GM19397 (cell line): ENCODE measurements at regions not wholly inside any gene's neighbourhood (a gene's known extent, or its start where the extent isn't known, plus 50 kb on each side); places are given as distances from the start of the nearest gene placed in this dataset.
"Not testable (repeated sequence)": the region's sequence is repeated elsewhere in the genome, so short reads cannot be mapped to it uniquely, and the experiment has no call there.

Experiments used
- ATAC-seq: cut with Tn5 transposase; IDR thresholded peaks from one replicate; pipeline ENCODE4 v1.9.1; 2021; ENCODE audit warnings: mild to moderate bottlenecking, moderate library complexity; ENCODE audit not compliant: unreplicated experiment

DNA sequence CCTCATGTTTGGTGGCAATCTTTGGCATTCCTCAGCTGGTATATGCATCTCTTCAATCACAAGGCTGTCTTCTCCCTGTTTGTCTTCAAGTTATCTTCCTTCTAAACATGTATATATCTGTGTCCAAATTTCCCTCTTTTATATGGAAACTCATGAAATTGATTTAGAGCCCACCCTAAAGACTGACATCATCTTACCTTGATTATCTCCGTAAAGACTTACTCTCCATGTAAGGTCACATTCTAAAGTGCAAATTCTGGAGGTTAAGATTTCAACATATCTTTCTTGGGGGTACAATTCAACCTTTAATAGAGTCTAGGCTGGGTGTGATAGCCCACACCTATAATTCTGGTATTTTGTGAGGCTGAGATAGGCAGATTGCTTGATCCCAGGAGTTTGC lies 215.8 kb upstream of the LRRC4C start:
- no peak for ATAC-seq

DNA sequence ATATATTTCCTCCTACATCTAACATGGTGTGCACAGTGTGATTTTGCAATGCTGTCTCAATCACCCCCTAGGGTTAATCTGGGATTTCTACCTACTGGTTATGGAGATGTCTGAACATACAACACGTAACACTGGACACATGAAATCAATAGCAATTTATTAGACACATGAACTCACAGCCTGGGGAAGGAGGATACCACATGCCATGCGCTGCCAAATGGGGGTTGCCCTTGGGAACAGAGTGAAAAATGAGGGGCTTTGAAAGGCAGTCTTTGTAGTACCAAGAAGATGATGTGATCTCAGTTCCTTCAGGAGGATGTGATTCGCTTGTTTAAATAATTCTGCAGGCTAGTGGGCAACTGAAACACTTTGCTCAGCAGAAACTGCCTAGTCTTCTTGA lies 253.6 kb upstream of the LRRC4C start:
- no peak for ATAC-seq

DNA sequence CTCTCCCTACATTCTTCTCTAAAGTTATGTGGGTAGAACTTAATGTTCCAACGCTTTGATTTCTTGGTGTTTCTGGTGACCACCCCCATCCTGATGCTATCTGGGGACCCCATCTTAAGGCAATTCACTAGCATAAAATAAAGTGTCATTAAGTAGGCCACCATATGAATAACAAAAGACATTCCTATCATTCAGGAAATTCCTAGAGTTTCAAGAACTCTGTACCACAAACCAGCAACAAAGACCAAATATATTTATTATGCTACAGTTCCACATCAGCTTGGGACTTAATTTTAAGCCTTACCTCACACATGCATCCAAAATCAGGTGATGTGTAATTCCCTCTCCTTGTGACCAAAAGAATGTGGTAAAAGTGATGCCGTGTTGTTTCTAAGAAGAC lies 254.6 kb upstream of the LRRC4C start:
- no peak for ATAC-seq

DNA sequence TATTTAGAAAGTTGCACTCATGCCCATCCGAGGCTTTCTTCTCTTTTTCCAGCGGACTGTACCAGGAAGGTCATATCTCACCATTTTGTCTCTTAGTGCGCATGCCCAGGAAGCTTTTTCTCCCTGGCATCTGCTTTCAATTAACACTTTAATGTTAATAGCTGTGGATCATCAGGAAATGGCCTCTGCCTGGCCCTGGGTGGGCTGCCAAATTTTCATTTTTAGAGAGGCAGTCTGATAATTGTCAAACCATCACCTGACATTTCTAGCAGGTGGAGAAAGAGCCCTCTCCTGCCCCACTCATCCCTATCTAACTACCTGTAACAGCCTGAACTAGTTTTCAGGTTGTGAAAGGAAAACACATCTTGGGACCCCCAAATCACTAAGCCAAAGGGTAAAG lies 257.4 kb upstream of the LRRC4C start:
- ATAC-seq: no peak

DNA sequence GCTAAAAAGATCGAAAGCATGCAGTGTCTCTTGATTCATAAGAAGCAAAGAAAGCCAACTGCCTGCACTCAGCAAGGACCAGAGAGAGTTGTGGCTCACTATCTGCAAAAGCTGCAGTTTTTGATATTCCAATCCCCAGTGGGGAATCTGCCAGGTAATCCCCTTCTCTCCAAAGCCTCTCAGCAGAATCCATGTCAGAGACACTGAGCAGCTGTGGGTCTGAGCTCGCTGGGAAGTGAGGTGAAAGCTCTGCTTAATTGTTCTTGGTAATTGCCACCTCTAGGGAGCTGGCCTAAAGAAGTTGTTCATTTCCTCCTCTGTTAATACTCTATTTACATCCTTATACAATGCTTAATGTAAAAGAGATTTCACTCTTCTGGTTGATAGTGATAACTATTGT lies 261.3 kb upstream of the LRRC4C start:
- no peak for ATAC-seq

DNA sequence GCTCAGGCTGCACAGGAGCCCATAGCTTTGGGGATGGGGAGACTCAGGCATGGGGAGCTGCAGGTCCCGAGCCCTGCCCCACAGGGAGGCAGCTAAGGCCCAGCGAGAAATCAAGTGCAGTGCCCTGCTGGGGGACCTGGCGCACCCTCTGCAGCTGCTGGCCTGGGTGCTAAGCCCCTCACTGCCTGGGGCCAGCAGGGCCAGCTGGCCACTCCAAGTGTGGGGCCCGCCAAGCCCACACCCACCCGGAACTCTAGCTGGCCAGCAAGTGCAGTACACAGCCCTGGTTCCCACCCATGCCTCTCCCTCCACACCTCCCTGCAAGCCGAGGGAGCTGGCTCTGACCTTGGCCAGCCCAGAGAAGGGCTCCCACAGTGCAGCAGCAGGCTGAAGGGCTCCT lies 268.7 kb upstream of the LRRC4C start:
- not testable (repeated sequence) for ATAC-seq

DNA sequence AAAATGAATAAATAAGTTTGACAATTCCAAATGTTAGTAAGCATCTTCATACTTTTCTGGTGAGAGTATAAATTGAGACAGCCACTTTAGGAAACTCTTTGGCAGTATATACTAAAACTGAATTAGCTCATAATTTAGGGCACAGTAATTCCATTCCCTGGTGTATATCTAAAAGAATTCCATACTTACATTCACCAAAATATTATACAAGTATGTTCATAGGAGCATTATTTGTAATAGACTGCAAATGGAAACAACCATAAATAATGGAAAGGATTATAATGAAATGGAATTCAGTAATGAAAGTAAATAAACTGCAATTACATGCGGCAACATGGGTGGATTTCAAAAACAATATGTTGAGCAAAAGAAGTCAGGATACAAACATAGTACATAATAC lies 315.8 kb upstream of the LRRC4C start:
- no peak for ATAC-seq

DNA sequence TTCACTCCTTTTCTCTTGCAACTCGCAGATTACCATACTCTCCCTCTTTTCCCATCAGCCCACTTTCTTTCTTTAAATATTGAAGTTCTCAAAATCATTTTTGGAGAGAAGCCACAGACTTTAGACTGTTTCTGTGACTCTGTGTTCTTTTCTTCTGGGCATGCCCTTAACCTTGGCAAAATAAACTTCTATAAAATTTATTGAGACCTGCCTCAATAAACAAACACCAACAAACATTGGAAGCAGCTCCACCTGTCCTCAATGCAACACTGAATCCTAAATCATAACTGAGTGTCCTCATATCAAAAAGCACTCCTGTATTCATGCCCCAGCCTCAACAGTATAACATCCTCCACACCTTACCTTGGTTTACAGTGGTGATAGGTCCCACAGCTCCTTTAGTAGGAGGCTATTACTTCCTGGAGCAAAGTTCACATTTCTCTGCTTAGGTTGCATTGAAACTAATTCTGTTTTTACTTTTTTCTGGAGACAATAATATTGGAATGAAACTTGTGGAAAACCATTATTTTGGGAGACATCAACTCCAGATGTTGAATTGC lies 320.0 kb upstream of the LRRC4C start:
- no peak for ATAC-seq

DNA sequence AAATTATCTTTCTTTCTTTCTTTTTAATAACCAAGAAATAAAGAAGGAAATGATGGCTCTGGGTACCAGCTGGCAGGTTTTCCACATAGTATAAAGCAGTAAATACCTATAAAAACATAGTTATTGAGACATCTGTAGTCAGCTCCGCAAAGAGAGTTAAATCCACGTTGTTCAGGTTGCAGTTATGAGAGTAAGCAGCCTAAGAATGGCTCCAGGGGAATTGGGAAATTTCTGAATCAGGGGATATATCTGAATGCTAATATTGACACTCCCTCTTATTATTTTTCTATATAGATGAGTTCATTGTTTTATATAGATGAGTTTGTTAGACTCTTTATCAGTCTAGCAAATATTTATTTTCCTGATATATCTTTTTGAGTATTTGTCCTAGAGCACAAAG lies 322.0 kb upstream of the LRRC4C start:
- no peak for ATAC-seq

DNA sequence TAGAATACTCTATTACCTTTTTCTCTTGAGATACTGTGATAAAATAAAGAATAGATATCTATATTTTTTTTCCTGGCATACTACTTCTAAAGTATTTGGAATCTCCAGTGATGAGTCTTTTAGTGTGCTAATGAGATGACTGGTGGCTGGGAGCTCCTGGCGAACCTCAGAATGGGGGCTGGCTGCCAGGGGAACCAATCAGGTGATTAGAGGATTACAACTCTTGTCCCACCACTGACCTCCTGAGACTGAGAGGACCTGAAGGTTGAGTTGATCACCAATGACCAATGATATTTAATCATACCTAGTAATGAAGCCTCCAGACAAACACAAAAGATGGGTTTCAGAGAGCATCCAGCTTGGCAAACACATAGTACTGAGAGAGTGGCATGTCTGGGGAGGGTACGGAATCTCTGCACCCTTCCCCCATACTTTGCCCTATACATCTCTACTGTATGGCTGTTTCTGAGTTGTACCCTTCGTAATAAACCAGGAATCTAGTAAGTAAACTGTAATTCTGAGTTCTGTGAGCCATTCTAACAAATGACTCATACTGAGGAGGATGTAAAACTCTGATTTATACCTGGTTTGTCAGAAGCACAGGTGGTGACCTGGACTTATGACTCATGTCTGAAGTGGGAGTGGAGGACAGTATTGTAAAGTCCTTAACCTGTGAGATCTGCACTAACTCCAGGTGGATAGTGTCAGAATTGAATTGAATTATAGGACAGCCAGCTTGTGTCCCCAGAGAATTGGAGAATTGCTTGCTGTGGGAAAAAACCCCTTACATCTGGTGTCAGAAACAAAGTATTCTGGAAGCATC lies 325.3 kb upstream of the LRRC4C start:
- no peak for ATAC-seq

DNA sequence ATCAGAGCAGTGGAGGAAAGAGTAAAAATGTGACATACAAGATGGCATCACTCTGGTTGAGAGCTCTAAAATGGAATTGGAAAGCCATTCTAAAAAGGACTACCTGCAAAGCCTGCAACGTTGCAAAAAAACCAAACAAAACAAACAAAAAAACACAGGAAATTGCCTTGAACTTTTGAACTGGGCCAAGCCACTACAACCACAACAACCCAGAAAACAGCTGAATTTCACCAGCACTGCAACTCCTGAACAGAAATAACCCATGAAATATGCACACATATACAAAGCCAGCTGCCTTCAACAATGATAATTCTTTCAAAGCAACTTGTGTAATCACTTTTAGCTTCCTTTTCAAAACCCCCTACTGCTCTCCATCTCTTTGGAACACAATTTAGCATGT lies 326.6 kb upstream of the LRRC4C start:
- ATAC-seq: no peak

DNA sequence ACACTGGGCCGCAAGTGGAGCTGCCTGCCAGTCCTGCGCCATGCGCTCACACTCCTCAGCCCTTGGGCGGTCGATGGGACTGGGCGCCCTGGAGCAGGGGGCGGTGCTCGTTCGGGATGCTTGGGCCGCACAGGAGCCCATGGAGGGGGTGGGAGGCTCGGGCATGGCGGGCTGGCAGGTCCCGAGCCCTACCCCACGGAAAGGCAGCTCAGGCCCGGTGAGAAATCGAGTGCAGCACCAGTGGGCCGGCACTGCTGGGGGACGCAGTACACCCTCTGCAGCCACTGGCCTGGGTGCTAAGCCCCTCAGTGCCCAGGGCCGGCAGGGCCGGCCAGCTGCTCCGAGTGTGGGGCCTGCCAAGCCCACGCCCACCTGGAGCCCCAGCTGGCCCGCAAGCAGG lies 328.7 kb upstream of the LRRC4C start:
- ATAC-seq: no peak

DNA sequence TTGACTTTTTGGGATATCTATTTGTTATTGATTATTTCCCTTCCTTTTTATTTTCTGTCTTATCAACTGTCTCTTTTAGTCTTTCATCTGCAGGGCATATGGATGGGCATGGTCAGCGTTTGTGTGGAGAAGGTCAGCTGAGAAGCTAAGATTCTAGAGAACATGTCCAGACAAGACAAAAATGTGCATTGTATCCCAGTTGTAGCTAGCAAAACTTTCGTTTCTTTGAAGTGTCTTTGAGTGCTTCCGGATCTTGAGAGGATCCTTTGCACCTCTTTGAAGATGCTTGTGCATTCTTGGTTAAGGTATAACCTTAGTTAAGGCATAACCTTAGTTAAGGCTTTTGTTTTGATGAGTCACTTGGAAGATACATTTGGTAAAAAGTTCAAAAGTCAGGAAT lies 329.9 kb upstream of the LRRC4C start:
- ATAC-seq: no peak

DNA sequence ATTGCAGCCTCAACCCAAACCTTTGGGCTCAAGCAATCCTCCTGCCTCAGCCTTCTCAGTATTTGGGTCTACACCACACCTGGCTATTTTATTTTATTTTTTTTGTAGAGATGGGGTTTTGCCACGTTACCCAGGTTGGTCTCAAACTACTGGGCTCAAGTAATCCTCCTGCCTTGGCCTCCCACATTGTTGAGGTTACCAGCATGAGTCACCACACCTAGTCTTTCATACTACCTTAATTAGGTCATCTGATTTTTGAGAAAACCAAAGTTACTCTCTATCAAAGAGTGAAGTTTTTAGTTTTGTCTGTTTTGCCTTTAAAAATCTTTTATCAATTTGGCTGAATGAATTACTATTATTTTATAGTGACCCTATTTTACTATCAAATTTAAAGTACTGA lies 335.6 kb upstream of the LRRC4C start:
- no peak for ATAC-seq

DNA sequence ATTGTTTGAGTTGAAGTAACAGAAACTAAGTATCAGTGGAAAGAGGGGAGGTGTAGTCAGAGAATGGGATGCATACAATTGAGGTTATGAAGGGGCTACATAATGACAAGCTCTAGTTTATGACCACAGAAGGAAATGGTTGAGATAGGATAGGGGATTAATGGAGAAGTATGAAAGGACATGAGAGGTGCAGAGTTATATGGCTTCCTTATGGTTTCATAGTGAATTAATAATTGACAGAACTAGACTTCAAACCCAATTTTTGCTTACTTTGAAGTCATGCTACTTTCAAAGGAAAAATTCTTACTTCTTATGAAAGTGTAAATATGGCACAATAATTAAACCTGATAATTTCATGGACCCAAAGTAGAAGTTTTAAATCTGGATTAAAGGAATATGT lies 340.3 kb upstream of the LRRC4C start:
- ATAC-seq: no peak

DNA sequence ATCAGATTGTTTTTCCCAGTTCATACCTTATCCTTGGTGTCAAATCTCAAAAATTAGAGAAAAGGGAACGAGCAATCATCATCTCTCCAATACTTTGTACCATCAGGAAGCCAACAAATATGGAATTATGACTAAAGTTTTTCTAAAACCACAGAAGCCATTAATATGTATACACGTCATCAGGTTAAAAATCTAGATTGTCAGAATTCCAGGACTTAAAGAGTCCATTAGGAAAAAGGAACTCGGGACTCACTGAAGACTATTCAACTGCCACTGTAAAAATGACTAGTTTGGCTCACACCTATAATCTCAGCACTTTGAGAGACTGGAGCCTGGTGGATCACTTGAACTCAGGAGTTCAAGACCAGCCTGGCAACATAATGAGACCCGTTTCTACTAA lies 344.4 kb upstream of the LRRC4C start:
- no peak for ATAC-seq

DNA sequence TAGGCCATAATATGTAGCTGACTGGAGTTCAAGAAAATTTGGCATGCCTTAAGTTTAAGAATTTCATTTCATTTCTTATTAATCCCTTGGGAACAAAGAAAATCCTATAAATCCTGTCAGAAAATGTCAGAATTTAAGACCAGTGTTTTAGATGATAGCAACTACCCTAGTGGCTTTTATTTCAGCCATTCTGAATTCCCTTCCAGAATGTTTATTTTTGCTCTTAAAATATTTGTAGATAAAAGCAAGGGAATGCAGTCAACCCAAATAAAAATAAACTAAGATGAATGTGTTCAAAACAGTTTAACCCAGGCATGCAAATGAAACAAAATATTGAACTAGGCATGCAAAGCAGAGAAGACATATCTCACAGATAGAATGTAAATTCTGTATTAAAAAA lies 356.9 kb upstream of the LRRC4C start:
- ATAC-seq: no peak

DNA sequence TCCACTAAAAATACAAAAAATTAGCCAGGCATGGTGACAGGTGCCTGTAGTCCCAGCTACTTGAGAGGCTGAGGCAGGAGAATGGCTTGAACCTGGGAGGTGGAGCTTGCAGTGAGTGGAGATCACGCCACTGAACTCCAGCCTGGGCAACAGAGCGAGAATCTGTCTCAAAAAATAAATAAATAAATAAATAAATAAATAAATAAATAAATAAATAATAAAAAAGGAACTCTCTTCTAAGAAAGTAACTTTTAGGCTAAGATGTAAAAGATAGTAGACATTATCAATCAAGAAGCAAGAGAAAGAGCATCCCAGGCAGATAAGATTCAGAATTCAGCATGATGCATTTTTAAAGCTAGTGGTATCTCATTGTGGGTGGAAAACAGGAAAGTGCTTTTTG lies 364.8 kb upstream of the LRRC4C start:
- not testable (repeated sequence) for ATAC-seq

DNA sequence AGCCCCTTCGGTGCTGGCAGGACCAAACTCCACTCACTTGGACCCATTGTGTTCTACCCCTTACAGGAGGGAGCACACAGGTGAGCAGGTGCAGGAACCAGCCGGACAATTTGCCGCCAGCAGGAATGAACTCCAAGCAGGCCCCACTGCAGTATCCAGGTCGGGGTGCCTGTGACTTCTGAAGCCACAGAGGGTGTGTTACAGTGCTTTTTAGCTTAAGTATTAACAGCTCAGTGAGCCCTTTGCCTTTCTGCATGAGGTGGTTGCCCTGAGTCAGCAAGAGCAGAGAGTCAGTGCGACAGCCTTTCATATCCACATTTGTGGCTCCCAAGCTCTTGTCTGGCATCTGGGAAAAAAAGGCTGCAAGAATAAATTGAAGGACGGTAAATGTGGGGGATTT lies 366.6 kb upstream of the LRRC4C start:
- no peak for ATAC-seq

DNA sequence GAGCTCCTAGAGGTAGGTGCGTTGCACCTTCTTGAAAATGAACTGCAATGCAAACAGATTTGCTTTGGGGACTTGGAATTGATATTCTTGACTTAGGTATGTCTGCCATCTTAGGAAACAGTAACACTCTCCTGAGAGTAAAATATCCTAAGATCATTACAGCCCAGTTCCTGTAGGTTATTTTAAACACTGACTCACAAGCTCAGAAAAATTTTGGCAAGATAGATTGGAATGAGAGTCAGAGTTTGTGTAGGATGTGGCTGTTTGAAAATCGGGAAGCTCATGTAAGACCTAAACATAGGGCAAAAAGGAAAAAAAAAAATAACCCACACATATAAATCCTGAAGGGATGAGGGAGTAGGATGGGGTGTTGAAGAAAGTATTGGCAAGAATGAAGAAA lies 377.0 kb upstream of the LRRC4C start:
- ATAC-seq: no peak

DNA sequence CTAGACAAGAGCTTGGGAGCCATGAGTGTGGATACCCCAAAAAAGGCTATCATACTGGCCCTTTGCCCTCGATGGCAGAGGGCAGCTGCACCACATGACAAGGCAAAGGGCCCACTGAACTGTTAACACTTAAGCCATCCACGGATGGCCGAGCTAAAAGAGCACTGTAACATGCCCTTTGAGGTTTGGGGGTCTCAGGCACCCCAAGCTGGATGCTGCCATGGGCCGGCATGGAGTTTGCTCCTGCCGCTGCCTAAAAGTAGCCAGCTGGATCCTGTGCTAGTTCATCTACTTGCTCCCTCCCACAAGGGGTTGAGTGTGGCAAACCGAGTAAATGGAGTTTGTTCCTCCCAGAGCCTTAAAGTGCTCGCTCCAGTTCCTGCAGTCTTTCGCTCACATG lies 383.2 kb upstream of the LRRC4C start:
- ATAC-seq: no peak

DNA sequence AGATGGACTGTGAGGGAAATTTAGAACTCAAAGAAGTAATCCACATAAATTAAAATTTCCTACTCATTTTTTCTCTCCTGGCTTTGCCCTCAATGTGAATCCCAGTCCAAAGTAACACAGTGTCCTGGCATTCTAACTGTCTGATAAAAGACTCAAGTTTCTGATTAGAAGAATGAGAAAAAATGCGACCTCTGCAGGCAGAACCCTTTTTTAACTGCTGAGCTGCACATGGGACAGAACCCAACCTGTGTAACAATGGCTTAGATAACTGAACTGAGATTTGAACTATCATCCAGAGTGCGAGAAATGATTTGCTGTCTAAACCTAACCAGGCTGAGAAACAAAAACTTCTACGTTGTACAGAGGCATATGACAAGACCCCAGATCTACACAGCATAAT lies 385.6 kb upstream of the LRRC4C start:
- no peak for ATAC-seq

DNA sequence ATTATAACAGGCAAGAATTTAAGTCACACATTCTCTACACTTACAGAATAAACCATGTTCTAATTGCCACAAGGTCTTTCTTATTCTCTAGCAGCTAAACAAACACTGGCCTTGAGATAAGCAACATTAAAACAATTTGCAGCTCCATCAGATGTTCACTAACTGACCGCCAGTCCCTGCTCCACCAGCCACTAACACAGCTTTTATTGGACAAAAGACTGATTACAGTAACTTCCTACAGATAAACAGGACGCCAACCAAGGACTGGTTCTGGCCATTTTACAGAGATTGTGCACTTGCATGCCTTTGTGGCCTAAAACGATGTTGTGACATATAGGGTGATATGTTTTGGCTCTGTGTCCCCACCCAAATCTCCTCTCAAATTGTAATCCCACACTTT lies 388.9 kb upstream of the LRRC4C start:
- no peak for ATAC-seq
